Fibroblast of skin of right biceps (primary cell): ENCODE measurements at regions not wholly inside any gene's neighbourhood (a gene's known extent, or its start where the extent isn't known, plus 50 kb on each side); places are given as distances from the start of the nearest gene placed in this dataset.
A peak's percentile ranks its signal among the peaks of the same experiment; 100 is the strongest.
"Not testable (repeated sequence)": the region's sequence is repeated elsewhere in the genome, so short reads cannot be mapped to it uniquely, and the experiment has no call there.

Experiments used
- DNase-seq: peaks from one replicate; pipeline ENCODE4 v3.0.0-alpha.2; 2013

- no peak for DNase-seq
Observed at GRCh38 chr4:30838331-30838730, 118.2 kb downstream of the PCDH7 start.

- DNase-seq: peak; percentile 39
Observed at GRCh38 chr4:30839583-30840520, 119.7 kb downstream of the PCDH7 start.

- DNase-seq: no peak
Observed at GRCh38 chr4:30840571-30840970, 120.4 kb downstream of the PCDH7 start.

GRCh38 chr4:30842142-30842541, 122.0 kb downstream of the PCDH7 start:
- DNase-seq: no peak

- no peak for DNase-seq
Observed at GRCh38 chr4:30842689-30843088, 122.5 kb downstream of the PCDH7 start.

- DNase-seq: no peak
Observed at GRCh38 chr4:30844861-30845582, 124.9 kb downstream of the PCDH7 start.

GRCh38 chr4:30847167-30847566, 127.0 kb downstream of the PCDH7 start:
- DNase-seq: no peak

- no peak for DNase-seq
Observed at GRCh38 chr4:30847958-30848357, 127.8 kb downstream of the PCDH7 start.

GRCh38 chr4:30854531-30854930, 134.4 kb downstream of the PCDH7 start:
- peak; percentile 49 for DNase-seq

- no peak for DNase-seq
Observed at GRCh38 chr4:30855232-30855631, 135.1 kb downstream of the PCDH7 start.

GRCh38 chr4:30856795-30857564, 136.8 kb downstream of the PCDH7 start:
- DNase-seq: no peak

GRCh38 chr4:30860978-30861377, 140.8 kb downstream of the PCDH7 start:
- DNase-seq: no peak

GRCh38 chr4:30862196-30862595, 142.0 kb downstream of the PCDH7 start:
- DNase-seq: no peak

- peak; percentile 78 for DNase-seq
Observed at GRCh38 chr4:30863021-30863420, 142.9 kb downstream of the PCDH7 start.

- DNase-seq: no peak
Observed at GRCh38 chr4:30865691-30866090, 145.5 kb downstream of the PCDH7 start.

- no peak for DNase-seq
Observed at GRCh38 chr4:30866346-30866745, 146.2 kb downstream of the PCDH7 start.

- DNase-seq: no peak
Observed at GRCh38 chr4:30866907-30867306, 146.7 kb downstream of the PCDH7 start.

- DNase-seq: peak; percentile 15
Observed at GRCh38 chr4:30867427-30867826, 147.3 kb downstream of the PCDH7 start.

- no peak for DNase-seq
Observed at GRCh38 chr4:30868111-30868895, 148.1 kb downstream of the PCDH7 start.

GRCh38 chr4:30869387-30869786, 149.2 kb downstream of the PCDH7 start:
- not testable (repeated sequence) for DNase-seq

GRCh38 chr4:30870513-30870912, 150.3 kb downstream of the PCDH7 start:
- no peak for DNase-seq

- DNase-seq: peak; percentile 17
Observed at GRCh38 chr4:30875658-30876269, 155.6 kb downstream of the PCDH7 start.
